ENCODE measurements at regions not wholly inside any gene's neighbourhood (a gene's known extent, or its start where the extent isn't known, plus 50 kb on each side); places are given as distances from the start of the nearest gene placed in this dataset.

GRCh38 chr2:52431352-52431760 lies 1336.2 kb upstream of the CHAC2 start:
- H3K27ac Mint-ChIP-seq: no peak overlapping the region
- H3K36me3 Mint-ChIP-seq (ENCODE audit: low read depth): no peaks in the 10 kb centered on the region
- H3K4me1 Mint-ChIP-seq (ENCODE audit: low read depth): no peaks in the 10 kb centered on the region
- TF ChIP-seq CTCF (IDR thresholded peaks at IDR 0.05): no peak
- DNase-seq (no peak), ATAC-seq (no peak)
- H3K9me3 Mint-ChIP-seq: no peaks in the 10 kb centered on the region
- no peaks in the 10 kb centered on the region for H3K27me3 Mint-ChIP-seq
- no peak overlapping the region for H3K4me3 Mint-ChIP-seq
- CTCF ChIA-PET: no interaction called here
- POLR2A ChIA-PET: no interaction called here
- intact Hi-C loops (cut with micrococcal nuclease): no loop called here

GRCh38 chr2:52429740-52430139 lies 1337.9 kb upstream of the CHAC2 start:
- H3K4me1 Mint-ChIP-seq (ENCODE audit: low read depth): no peaks in the 10 kb centered on the region
- DNase-seq: no peak
- POLR2A ChIA-PET: no interaction called here
- ATAC-seq: no peak
- H3K27me3 Mint-ChIP-seq: no peaks in the 10 kb centered on the region
- no peaks in the 10 kb centered on the region for H3K9me3 Mint-ChIP-seq
- TF ChIP-seq CTCF (IDR thresholded peaks at IDR 0.05): no peak
- H3K36me3 Mint-ChIP-seq (ENCODE audit: low read depth): no peaks in the 10 kb centered on the region
- no peak overlapping the region for H3K27ac Mint-ChIP-seq
- CTCF ChIA-PET: no interaction called here
- H3K4me3 Mint-ChIP-seq: no peak overlapping the region
- intact Hi-C loops (cut with micrococcal nuclease): no loop called here

GRCh38 chr2:52429171-52429570 lies 1338.4 kb upstream of the CHAC2 start:
- Mint-ChIP-seq H3K27ac (no peak overlapping the region), H3K27me3 (no peaks in the 10 kb centered on the region), H3K36me3 (ENCODE audit: low read depth) (no peaks in the 10 kb centered on the region), H3K9me3 (no peaks in the 10 kb centered on the region), H3K4me3 (no peak overlapping the region), H3K4me1 (ENCODE audit: low read depth) (no peaks in the 10 kb centered on the region)
- DNase-seq (no peak), ATAC-seq (no peak)
- no peak for TF ChIP-seq CTCF (IDR thresholded peaks at IDR 0.05)
- intact Hi-C loops (cut with micrococcal nuclease): no loop called here
- ChIA-PET CTCF (no interaction called here), POLR2A (no interaction called here)

GRCh38 chr2:52428224-52428623 lies 1339.4 kb upstream of the CHAC2 start:
- POLR2A ChIA-PET: no interaction called here
- Mint-ChIP-seq H3K4me3 (no peak overlapping the region), H3K4me1 (ENCODE audit: low read depth) (no peaks in the 10 kb centered on the region), H3K9me3 (no peaks in the 10 kb centered on the region), H3K27ac (no peak overlapping the region), H3K27me3 (no peaks in the 10 kb centered on the region), H3K36me3 (ENCODE audit: low read depth) (no peaks in the 10 kb centered on the region)
- no peak for DNase-seq
- ATAC-seq: no peak
- intact Hi-C loops (cut with micrococcal nuclease): no loop called here
- TF ChIP-seq CTCF (IDR thresholded peaks at IDR 0.05): no peak
- CTCF ChIA-PET: no interaction called here

GRCh38 chr2:52423655-52424054 lies 1343.9 kb upstream of the CHAC2 start:
- no peak for TF ChIP-seq CTCF (IDR thresholded peaks at IDR 0.05)
- no peak for DNase-seq
- Mint-ChIP-seq H3K27me3 (no peaks in the 10 kb centered on the region), H3K4me1 (ENCODE audit: low read depth) (no peaks in the 10 kb centered on the region), H3K9me3 (peaks cover 3% of the 10 kb centered on the region), H3K4me3 (no peak overlapping the region), H3K36me3 (ENCODE audit: low read depth) (no peaks in the 10 kb centered on the region), H3K27ac (no peak overlapping the region)
- intact Hi-C loops (cut with micrococcal nuclease): no loop called here
- ChIA-PET CTCF (interaction anchor here (0.6 kb wide), 1 partner anchor 1151 kb away, joined by 3 read pairs; no protein-coding TSS in a partner anchor), POLR2A (no interaction called here)
- no peak for ATAC-seq
